Liver (tissue), 3 donors: ENCODE measurements at regions not wholly inside any gene's neighbourhood (a gene's known extent, or its start where the extent isn't known, plus 50 kb on each side); places are given as distances from the start of the nearest gene placed in this dataset.

ENCODE experiments used
- RXRA ChIP-seq, 2 donors: IDR thresholded peaks; 2 replicates each; pipeline ENCODE4 v1.6.1; 2017 to 2018; ENCODE audit warnings: antibody characterized with exemption in 2 of 2, mild to moderate bottlenecking in 1 of 2
- TF ChIP-seq, protein P1 (sequence below): fragments of 150-350 bp; IDR thresholded peaks from 2 replicates; pipeline ENCODE4 v1.5.1; 2017; ENCODE audit warnings: improper control_type of control experiment, low read depth, low read length; ENCODE audit not compliant: missing input control
- donor health status: healthy.
- donor health status: healthy.

DNA sequence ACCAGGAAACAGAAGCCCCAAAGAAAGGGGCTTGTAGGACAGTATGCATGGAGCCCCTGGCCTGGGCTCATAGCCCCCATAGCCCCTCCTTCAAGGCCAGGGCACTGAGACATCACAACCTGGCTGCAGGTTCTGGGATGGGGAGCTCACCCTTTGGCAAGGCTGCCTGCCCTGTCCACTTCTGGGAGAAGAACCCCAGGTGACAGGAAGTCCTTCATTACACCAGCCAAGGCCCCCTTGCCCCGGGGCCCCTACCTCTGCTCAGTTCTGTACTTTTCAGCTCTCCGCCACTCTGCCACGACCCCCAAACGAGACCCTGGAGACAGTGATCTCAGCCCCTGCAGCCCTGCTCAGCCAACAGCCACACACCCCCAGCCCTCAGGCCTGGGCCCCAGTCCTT lies 223.2 kb upstream of the RTL1 start:
- TF ChIP-seq, protein P1, sequence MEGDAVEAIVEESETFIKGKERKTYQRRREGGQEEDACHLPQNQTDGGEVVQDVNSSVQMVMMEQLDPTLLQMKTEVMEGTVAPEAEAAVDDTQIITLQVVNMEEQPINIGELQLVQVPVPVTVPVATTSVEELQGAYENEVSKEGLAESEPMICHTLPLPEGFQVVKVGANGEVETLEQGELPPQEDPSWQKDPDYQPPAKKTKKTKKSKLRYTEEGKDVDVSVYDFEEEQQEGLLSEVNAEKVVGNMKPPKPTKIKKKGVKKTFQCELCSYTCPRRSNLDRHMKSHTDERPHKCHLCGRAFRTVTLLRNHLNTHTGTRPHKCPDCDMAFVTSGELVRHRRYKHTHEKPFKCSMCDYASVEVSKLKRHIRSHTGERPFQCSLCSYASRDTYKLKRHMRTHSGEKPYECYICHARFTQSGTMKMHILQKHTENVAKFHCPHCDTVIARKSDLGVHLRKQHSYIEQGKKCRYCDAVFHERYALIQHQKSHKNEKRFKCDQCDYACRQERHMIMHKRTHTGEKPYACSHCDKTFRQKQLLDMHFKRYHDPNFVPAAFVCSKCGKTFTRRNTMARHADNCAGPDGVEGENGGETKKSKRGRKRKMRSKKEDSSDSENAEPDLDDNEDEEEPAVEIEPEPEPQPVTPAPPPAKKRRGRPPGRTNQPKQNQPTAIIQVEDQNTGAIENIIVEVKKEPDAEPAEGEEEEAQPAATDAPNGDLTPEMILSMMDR: no peak
- no peak for TF ChIP-seq RXRA (IDR thresholded peaks at IDR 0.05)
